ENCODE measurements at regions not wholly inside any gene's neighbourhood (a gene's known extent, or its start where the extent isn't known, plus 50 kb on each side); places are given as distances from the start of the nearest gene placed in this dataset.

- H3K4me3 ChIP-seq, result no peak overlapping the region
- H3K9me3 ChIP-seq (ENCODE audit: low read depth), result no peaks in the 10 kb centered on the region
- TF ChIP-seq EZH2phosphoT487 (IDR thresholded peaks at IDR 0.05), result no peak
- TF ChIP-seq, protein P1, sequence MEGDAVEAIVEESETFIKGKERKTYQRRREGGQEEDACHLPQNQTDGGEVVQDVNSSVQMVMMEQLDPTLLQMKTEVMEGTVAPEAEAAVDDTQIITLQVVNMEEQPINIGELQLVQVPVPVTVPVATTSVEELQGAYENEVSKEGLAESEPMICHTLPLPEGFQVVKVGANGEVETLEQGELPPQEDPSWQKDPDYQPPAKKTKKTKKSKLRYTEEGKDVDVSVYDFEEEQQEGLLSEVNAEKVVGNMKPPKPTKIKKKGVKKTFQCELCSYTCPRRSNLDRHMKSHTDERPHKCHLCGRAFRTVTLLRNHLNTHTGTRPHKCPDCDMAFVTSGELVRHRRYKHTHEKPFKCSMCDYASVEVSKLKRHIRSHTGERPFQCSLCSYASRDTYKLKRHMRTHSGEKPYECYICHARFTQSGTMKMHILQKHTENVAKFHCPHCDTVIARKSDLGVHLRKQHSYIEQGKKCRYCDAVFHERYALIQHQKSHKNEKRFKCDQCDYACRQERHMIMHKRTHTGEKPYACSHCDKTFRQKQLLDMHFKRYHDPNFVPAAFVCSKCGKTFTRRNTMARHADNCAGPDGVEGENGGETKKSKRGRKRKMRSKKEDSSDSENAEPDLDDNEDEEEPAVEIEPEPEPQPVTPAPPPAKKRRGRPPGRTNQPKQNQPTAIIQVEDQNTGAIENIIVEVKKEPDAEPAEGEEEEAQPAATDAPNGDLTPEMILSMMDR (IDR thresholded peaks at IDR 0.05), result no peak
- TF ChIP-seq EZH2 (IDR thresholded peaks at IDR 0.05), result no peak
- Mint-ChIP-seq H3K9me3 (no peaks in the 10 kb centered on the region), H3K4me1 (no peaks in the 10 kb centered on the region), H3K4me3 (no peak overlapping the region), H3K27me3 (ENCODE audit: insufficient read depth, low read depth) (no peaks in the 10 kb centered on the region), H3K27ac (no peak overlapping the region), H3K36me3 (no peaks in the 10 kb centered on the region)
- H3K9ac ChIP-seq, result no peak overlapping the region
- no peaks in the 10 kb centered on the region for H3K79me2 ChIP-seq (ENCODE audit: low read depth)
- H3K4me1 ChIP-seq, result no peaks in the 10 kb centered on the region
- no peak overlapping the region for H3K4me2 ChIP-seq
- H4K20me1 ChIP-seq (ENCODE audit: low read depth), result no peaks in the 10 kb centered on the region
- H3K27ac ChIP-seq, result no peak overlapping the region
- no peaks in the 10 kb centered on the region for H3K36me3 ChIP-seq
- no peak overlapping the region for H2AFZ ChIP-seq (replicated peaks)
- no peak for DNase-seq (ENCODE audit: low spot score)
- H3K27me3 ChIP-seq, result no peaks in the 10 kb centered on the region
- H3F3A ChIP-seq (ENCODE audit: low read depth), result no peaks in the 10 kb centered on the region
These were observed 198.9 kb upstream of the MDGA2 start for GRCh38 chr14:47874350-47874749.

GRCh38 chr14:47872588-47872987 lies 197.2 kb upstream of the MDGA2 start:
- Histone ChIP-seq H3K27ac (no peak overlapping the region), H3K4me1 (no peaks in the 10 kb centered on the region), H3K36me3 (no peaks in the 10 kb centered on the region), H3K9me3 (ENCODE audit: low read depth) (no peaks in the 10 kb centered on the region), H3K4me2 (no peak overlapping the region), H3K27me3 (no peaks in the 10 kb centered on the region), H3K4me3 (no peak overlapping the region), H2AFZ (replicated peaks) (no peak overlapping the region), H3F3A (ENCODE audit: low read depth) (no peaks in the 10 kb centered on the region), H3K79me2 (ENCODE audit: low read depth) (no peaks in the 10 kb centered on the region), H3K9ac (no peak overlapping the region), H4K20me1 (ENCODE audit: low read depth) (no peaks in the 10 kb centered on the region)
- H3K9me3 Mint-ChIP-seq, result no peaks in the 10 kb centered on the region
- H3K27me3 Mint-ChIP-seq (ENCODE audit: insufficient read depth, low read depth), result no peaks in the 10 kb centered on the region
- H3K36me3 Mint-ChIP-seq, result no peaks in the 10 kb centered on the region
- H3K4me3 Mint-ChIP-seq, result no peak overlapping the region
- DNase-seq (ENCODE audit: low spot score), result no peak
- H3K4me1 Mint-ChIP-seq, result no peaks in the 10 kb centered on the region
- no peak overlapping the region for H3K27ac Mint-ChIP-seq
- no peak for TF ChIP-seq EZH2phosphoT487 (IDR thresholded peaks at IDR 0.05)
- TF ChIP-seq, protein P1 (IDR thresholded peaks at IDR 0.05), result no peak
- TF ChIP-seq EZH2 (IDR thresholded peaks at IDR 0.05), result no peak

GRCh38 chr14:47863441-47863840 lies 188.0 kb upstream of the MDGA2 start:
- Mint-ChIP-seq H3K27me3 (ENCODE audit: insufficient read depth, low read depth) (no peaks in the 10 kb centered on the region), H3K27ac (no peak overlapping the region), H3K4me1 (no peaks in the 10 kb centered on the region), H3K9me3 (no peaks in the 10 kb centered on the region), H3K36me3 (no peaks in the 10 kb centered on the region), H3K4me3 (no peak overlapping the region)
- H3K27ac ChIP-seq, result no peak overlapping the region
- H3K4me2 ChIP-seq, result no peak overlapping the region
- H3K9me3 ChIP-seq (ENCODE audit: low read depth), result no peaks in the 10 kb centered on the region
- no peak for DNase-seq (ENCODE audit: low spot score)
- no peak overlapping the region for H2AFZ ChIP-seq (replicated peaks)
- TF ChIP-seq, protein P1 (IDR thresholded peaks at IDR 0.05), result no peak
- TF ChIP-seq EZH2 (IDR thresholded peaks at IDR 0.05) (no peak), EZH2phosphoT487 (IDR thresholded peaks at IDR 0.05) (no peak)
- no peaks in the 10 kb centered on the region for H3K36me3 ChIP-seq
- H3K27me3 ChIP-seq, result no peaks in the 10 kb centered on the region
- H3K9ac ChIP-seq, result no peak overlapping the region
- no peaks in the 10 kb centered on the region for H3K4me1 ChIP-seq
- no peak overlapping the region for H3K4me3 ChIP-seq
- no peaks in the 10 kb centered on the region for H3F3A ChIP-seq (ENCODE audit: low read depth)
- H4K20me1 ChIP-seq (ENCODE audit: low read depth), result no peaks in the 10 kb centered on the region
- H3K79me2 ChIP-seq (ENCODE audit: low read depth), result no peaks in the 10 kb centered on the region

Measured in neural progenitor cell (in vitro differentiated cells).